ENCODE measurements at regions not wholly inside any gene's neighbourhood (a gene's known extent, or its start where the extent isn't known, plus 50 kb on each side); places are given as distances from the start of the nearest gene placed in this dataset.

- TF ChIP-seq CTCF (conservative IDR thresholded peaks at IDR 0.05) (no peak), ZFX (IDR thresholded peaks at IDR 0.05) (no peak)
These were observed 96.7 kb upstream of the MC3R start for GRCh38 chr20:56151834-56152233.
